Heart left ventricle (tissue), 13 donors: ENCODE measurements at regions not wholly inside any gene's neighbourhood (a gene's known extent, or its start where the extent isn't known, plus 50 kb on each side); places are given as distances from the start of the nearest gene placed in this dataset.

Experiments used
- POLR2A ChIP-seq, 2 donors: fragments of 450-650 bp; IDR thresholded peaks; one replicate each; pipeline ENCODE4 v1.6.1; 2017; ENCODE audit warnings: antibody characterized with exemption in 2 of 2, mild to moderate bottlenecking in 2 of 2, moderate library complexity in 2 of 2
- TF ChIP-seq, protein P1 (sequence below), 12 donors: fragments of 200-600 bp; sonication (generic) in 4 of 12; IDR thresholded peaks; one replicate each; pipeline versions ENCODE4 v1.5.0 to v1.8.0; 2018 to 2022; ENCODE audit warnings: antibody characterized with exemption in 12 of 12, mild to moderate bottlenecking in 5 of 12
- donor health status: ischemic (EF 13 %, LVEDD 7.1; RV severe dilation, severe dysfunction).
- donor health status: DM: no; HTN: yes; CAD: no.
- donor health status: DM: no; HTN: no; CAD: no.
- donor health status: ischemic (EF 25% LVEDD 6.9; RV normal size, moderate dysfunction).
- donor health status: ischemic (EF 25% LVEDD 5.7; RV mildly dilated, moderate dysfunction).
- donor health status: ischemic (EF 35%, LVEDD 5.7; RV mildly dilated, moderate dysfunction).
- donor health status: nonischemic (EF 11% LVEDD 7.7; RV severe dilation, severe dysfunction).
- donor health status: DM: yes; HTN: yes; CAD: no.
- donor health status: PGD.
- donor health status: ischemic (EF 29% LVEDD 5.4; RV normal size, mild dysfunction).
- donor health status: nonischemic (EF 23%, LVEDD 6.1; RV moderate dilation, normal function).

- TF ChIP-seq, protein P1, sequence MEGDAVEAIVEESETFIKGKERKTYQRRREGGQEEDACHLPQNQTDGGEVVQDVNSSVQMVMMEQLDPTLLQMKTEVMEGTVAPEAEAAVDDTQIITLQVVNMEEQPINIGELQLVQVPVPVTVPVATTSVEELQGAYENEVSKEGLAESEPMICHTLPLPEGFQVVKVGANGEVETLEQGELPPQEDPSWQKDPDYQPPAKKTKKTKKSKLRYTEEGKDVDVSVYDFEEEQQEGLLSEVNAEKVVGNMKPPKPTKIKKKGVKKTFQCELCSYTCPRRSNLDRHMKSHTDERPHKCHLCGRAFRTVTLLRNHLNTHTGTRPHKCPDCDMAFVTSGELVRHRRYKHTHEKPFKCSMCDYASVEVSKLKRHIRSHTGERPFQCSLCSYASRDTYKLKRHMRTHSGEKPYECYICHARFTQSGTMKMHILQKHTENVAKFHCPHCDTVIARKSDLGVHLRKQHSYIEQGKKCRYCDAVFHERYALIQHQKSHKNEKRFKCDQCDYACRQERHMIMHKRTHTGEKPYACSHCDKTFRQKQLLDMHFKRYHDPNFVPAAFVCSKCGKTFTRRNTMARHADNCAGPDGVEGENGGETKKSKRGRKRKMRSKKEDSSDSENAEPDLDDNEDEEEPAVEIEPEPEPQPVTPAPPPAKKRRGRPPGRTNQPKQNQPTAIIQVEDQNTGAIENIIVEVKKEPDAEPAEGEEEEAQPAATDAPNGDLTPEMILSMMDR (IDR thresholded peaks at IDR 0.05), result no peak
- TF ChIP-seq POLR2A (IDR thresholded peaks at IDR 0.05), result no peak
Observed at GRCh38 chr13:63880705-63881104, 2465.1 kb upstream of the PCDH20 start.
